Mammary epithelial cell (primary cell): ENCODE measurements at regions not wholly inside any gene's neighbourhood (a gene's known extent, or its start where the extent isn't known, plus 50 kb on each side); places are given as distances from the start of the nearest gene placed in this dataset.

Source experiments
- CTCF ChIP-seq, 2 donors: IDR thresholded peaks in 1 of 2; conservative IDR thresholded peaks in 1 of 2; 2 replicates each; pipeline ENCODE4 v1.5.1; 2011 to 2012; ENCODE audit warnings: inconsistent platforms in 2 of 2, low read length in 2 of 2, mild to moderate bottlenecking in 2 of 2, control low read depth in 1 of 2, low read depth in 1 of 2; ENCODE audit not compliant: insufficient read depth in 1 of 2; ENCODE audit errors: extremely low read depth in 1 of 2
- EZH2 ChIP-seq: IDR thresholded peaks from 2 replicates; pipeline ENCODE4 v1.6.1; 2012; ENCODE audit warnings: low read length, inconsistent platforms, borderline replicate concordance

GRCh38 chr2:228649876-228650275 is 468.4 kb upstream of the SPHKAP start:
- TF ChIP-seq CTCF (conservative IDR thresholded peaks at IDR 0.05 in 1 of 2, IDR thresholded peaks at IDR 0.05 in 1 of 2; ENCODE audit: extremely low read depth in 1 of 2, insufficient read depth in 1 of 2, low read depth in 1 of 2, low read length in 2 of 2) (no peak), EZH2 (no peak)
